ENCODE measurements at regions not wholly inside any gene's neighbourhood (a gene's known extent, or its start where the extent isn't known, plus 50 kb on each side); places are given as distances from the start of the nearest gene placed in this dataset.

- 62% methylated on average over 5 of the region's 5 CpGs for WGBS
- H3K27ac ChIP-seq (replicated peaks in 1 of 4), result peak overlapping the region in 2 of 4 donors; percentile 80
- H3K36me3 ChIP-seq, result no peaks in the 10 kb centered on the region
- H3K4me3 ChIP-seq, result no peak overlapping the region
- no peak for TF ChIP-seq POLR2A (IDR thresholded peaks at IDR 0.05; ENCODE audit: low read depth)
- no peak for TF ChIP-seq CTCF (IDR thresholded peaks at IDR 0.05)
- no peak for TF ChIP-seq EP300 (IDR thresholded peaks at IDR 0.05)
- no peak for TF ChIP-seq POLR2AphosphoS5 (IDR thresholded peaks at IDR 0.05)
- no peak for DNase-seq (ENCODE audit: extremely low spot score)
- H3K27me3 ChIP-seq, result no peaks in the 10 kb centered on the region
- H3K9me3 ChIP-seq, result no peaks in the 10 kb centered on the region
- peaks cover 62 to 88% (median 81%) of the 10 kb centered on the region in 4 donors for H3K4me1 ChIP-seq
- intact Hi-C loops (cut with DNase I), result no loop called here
These were observed 105.1 kb upstream of the LIMCH1 start for GRCh38 chr4:41432881-41433280.

DNA sequence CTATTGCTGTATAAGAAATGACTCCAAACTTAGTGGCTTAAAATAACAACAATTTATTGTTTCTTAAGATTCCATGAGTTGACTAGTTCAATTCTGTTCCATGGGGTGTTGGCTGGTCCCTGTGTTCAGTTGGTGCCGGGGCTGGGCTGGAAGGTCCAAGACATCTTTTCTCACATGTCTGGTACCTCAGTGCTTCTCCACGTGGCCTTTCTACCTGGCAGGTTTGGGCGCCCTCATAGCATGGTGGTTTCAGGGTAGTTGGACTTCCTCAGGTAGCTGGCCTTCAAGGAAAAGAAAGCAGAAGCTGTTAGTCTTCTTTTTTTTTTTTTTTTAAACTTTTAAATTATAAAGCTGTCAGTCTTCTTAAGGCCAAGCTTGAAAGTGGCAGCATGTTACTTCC is 104.6 kb upstream of the LIMCH1 start:
- no peak for DNase-seq (ENCODE audit: extremely low spot score)
- no peak overlapping the region for H3K4me3 ChIP-seq
- H3K27me3 ChIP-seq, result no peaks in the 10 kb centered on the region
- no peaks in the 10 kb centered on the region for H3K9me3 ChIP-seq
- H3K4me1 ChIP-seq, result peaks cover 60 to 88% (median 81%) of the 10 kb centered on the region in 4 donors
- H3K27ac ChIP-seq (replicated peaks in 1 of 4), result no peak overlapping the region
- no peak for TF ChIP-seq POLR2A (IDR thresholded peaks at IDR 0.05; ENCODE audit: low read depth)
- TF ChIP-seq POLR2AphosphoS5 (IDR thresholded peaks at IDR 0.05), result no peak
- no peak for TF ChIP-seq CTCF (IDR thresholded peaks at IDR 0.05)
- no peak for TF ChIP-seq EP300 (IDR thresholded peaks at IDR 0.05)
- WGBS, result 89% methylated on average over 3 of the region's 3 CpGs
- no peaks in the 10 kb centered on the region for H3K36me3 ChIP-seq
- intact Hi-C loops (cut with DNase I), result no loop called here

DNA sequence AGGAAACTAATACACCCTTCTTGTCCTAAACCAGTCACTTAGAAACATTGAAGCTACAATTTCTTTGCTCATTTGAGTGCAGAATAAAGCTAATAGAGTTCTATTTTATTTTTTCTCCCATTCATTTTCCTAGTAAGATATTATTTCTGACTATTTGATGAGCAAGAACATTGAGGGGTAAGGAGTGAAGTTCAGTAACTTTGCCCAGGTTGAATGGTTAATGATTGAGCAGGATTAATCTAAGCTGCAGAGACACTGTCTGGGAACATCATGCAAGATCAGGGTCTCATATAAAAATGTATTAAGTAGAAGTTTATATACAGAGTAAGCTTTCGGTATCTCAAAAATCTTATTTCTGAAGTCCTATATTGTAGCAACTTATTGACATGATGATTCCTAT is 102.4 kb upstream of the LIMCH1 start:
- TF ChIP-seq POLR2AphosphoS5 (IDR thresholded peaks at IDR 0.05) (no peak), POLR2A (IDR thresholded peaks at IDR 0.05; ENCODE audit: low read depth) (no peak), CTCF (IDR thresholded peaks at IDR 0.05) (no peak), EP300 (IDR thresholded peaks at IDR 0.05) (no peak)
- WGBS, result 96% methylated on average over 1 of the region's 1 CpG
- intact Hi-C loops (cut with DNase I), result no loop called here

GRCh38 chr4:41436419-41436818 is 101.5 kb upstream of the LIMCH1 start:
- 66% methylated on average over 4 of the region's 4 CpGs for WGBS
- H3K4me1 ChIP-seq, result peaks cover 51 to 72% (median 59%) of the 10 kb centered on the region in 4 donors
- H3K36me3 ChIP-seq, result no peaks in the 10 kb centered on the region
- no peak for TF ChIP-seq POLR2AphosphoS5 (IDR thresholded peaks at IDR 0.05)
- no peak for TF ChIP-seq EP300 (IDR thresholded peaks at IDR 0.05)
- TF ChIP-seq POLR2A (IDR thresholded peaks at IDR 0.05; ENCODE audit: low read depth), result no peak
- TF ChIP-seq CTCF (IDR thresholded peaks at IDR 0.05), result no peak
- no peaks in the 10 kb centered on the region for H3K9me3 ChIP-seq
- H3K4me3 ChIP-seq, result no peak overlapping the region
- peak overlapping the region in 3 of 4 donors; percentile 3 to 52 (median 46) for H3K27ac ChIP-seq (replicated peaks in 1 of 4)
- DNase-seq (ENCODE audit: extremely low spot score), result no peak
- H3K27me3 ChIP-seq, result no peaks in the 10 kb centered on the region
- intact Hi-C loops (cut with DNase I), result no loop called here

More for the DNA sequence above, 102.4 kb upstream of the LIMCH1 start:
- DNase-seq (ENCODE audit: extremely low spot score), result no peak
- no peaks in the 10 kb centered on the region for H3K36me3 ChIP-seq
- no peaks in the 10 kb centered on the region for H3K27me3 ChIP-seq
- no peak overlapping the region for H3K4me3 ChIP-seq
- H3K27ac ChIP-seq (replicated peaks in 1 of 4), result no peak overlapping the region
- H3K9me3 ChIP-seq, result no peaks in the 10 kb centered on the region
- peaks cover 59 to 81% (median 68%) of the 10 kb centered on the region in 4 donors for H3K4me1 ChIP-seq

GRCh38 chr4:41437111-41437536 is 100.8 kb upstream of the LIMCH1 start:
- peaks cover 47 to 65% (median 52%) of the 10 kb centered on the region in 4 donors for H3K4me1 ChIP-seq
- no peaks in the 10 kb centered on the region for H3K9me3 ChIP-seq
- DNase-seq (ENCODE audit: extremely low spot score), result no peak
- no peak overlapping the region for H3K4me3 ChIP-seq
- H3K27ac ChIP-seq (replicated peaks in 1 of 4), result peak overlapping the region; percentile 14 to 52 (median 43)
- WGBS, result 54% methylated on average over 2 of the region's 2 CpGs
- H3K36me3 ChIP-seq, result no peaks in the 10 kb centered on the region
- H3K27me3 ChIP-seq, result no peaks in the 10 kb centered on the region
- intact Hi-C loops (cut with DNase I), result no loop called here
- no peak for TF ChIP-seq CTCF (IDR thresholded peaks at IDR 0.05)
- TF ChIP-seq POLR2AphosphoS5 (IDR thresholded peaks at IDR 0.05), result no peak
- TF ChIP-seq EP300 (IDR thresholded peaks at IDR 0.05), result no peak
- no peak for TF ChIP-seq POLR2A (IDR thresholded peaks at IDR 0.05; ENCODE audit: low read depth)

Measured in esophagus muscularis mucosa (tissue), 4 donors.